ENCODE measurements at regions not wholly inside any gene's neighbourhood (a gene's known extent, or its start where the extent isn't known, plus 50 kb on each side); places are given as distances from the start of the nearest gene placed in this dataset.
A peak's percentile ranks its signal among the peaks of the same experiment; 100 is the strongest.
"Not testable (repeated sequence)": the region's sequence is repeated elsewhere in the genome, so short reads cannot be mapped to it uniquely, and the experiment has no call there.

- DNase-seq (ENCODE audit: low read depth in 3 of 3), result no peak
Measured at GRCh38 chr11:104776501-104777170, 121.6 kb downstream of the CASP12 start.

DNA sequence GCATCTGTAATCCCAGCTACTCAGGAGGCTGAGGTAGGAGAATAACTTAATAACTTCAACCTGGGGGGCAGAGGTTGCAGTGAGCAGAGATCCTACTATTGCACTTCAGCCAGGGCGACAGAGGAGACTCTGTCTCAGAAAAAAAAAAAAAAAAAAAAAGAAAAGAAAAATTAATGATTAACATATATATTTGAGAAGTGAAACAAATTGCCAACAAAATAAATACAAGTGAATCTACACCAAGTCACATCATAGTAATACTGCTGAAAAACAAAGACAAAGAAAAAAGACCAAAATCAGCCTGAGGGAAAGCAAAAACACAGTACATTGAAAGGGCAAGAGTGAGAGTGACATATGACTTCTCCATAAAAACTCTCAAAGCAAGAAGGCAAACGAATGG, 123.7 kb downstream of the CASP12 start:
- DNase-seq (ENCODE audit: low read depth in 3 of 3), result no peak

- no peak for DNase-seq (ENCODE audit: low read depth in 3 of 3)
Measured at GRCh38 chr11:104772806-104773241, 125.4 kb downstream of the CASP12 start.

DNA sequence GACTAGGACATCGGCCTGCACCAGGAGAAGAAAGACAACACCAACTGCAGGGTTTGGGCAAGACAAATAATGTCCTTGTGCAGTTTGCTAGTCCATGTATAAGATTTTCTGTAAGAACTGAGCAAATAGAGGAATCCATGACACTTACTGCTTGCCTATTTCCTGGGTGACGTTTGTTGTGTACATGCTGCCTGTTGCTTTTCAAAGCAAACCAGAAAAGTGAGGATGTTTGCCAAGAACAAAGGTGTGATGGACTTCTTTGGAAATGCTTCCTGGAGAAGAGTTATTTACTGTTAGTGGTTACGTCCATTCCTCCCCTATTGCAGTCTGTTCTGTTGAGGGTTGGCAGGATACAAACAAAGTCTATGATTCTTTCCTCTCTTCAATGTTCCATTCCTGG, 126.5 kb downstream of the CASP12 start:
- no peak for DNase-seq (ENCODE audit: low read depth in 3 of 3)

- DNase-seq (ENCODE audit: low read depth in 3 of 3), result not testable (repeated sequence)
Measured at GRCh38 chr11:104771046-104771445, 127.2 kb downstream of the CASP12 start.

- DNase-seq (ENCODE audit: low read depth in 3 of 3), result no peak
Measured at GRCh38 chr11:104765401-104766095, 132.7 kb downstream of the CASP12 start.

GRCh38 chr11:104764710-104765045, 133.6 kb downstream of the CASP12 start:
- DNase-seq (ENCODE audit: low read depth in 3 of 3), result no peak

DNA sequence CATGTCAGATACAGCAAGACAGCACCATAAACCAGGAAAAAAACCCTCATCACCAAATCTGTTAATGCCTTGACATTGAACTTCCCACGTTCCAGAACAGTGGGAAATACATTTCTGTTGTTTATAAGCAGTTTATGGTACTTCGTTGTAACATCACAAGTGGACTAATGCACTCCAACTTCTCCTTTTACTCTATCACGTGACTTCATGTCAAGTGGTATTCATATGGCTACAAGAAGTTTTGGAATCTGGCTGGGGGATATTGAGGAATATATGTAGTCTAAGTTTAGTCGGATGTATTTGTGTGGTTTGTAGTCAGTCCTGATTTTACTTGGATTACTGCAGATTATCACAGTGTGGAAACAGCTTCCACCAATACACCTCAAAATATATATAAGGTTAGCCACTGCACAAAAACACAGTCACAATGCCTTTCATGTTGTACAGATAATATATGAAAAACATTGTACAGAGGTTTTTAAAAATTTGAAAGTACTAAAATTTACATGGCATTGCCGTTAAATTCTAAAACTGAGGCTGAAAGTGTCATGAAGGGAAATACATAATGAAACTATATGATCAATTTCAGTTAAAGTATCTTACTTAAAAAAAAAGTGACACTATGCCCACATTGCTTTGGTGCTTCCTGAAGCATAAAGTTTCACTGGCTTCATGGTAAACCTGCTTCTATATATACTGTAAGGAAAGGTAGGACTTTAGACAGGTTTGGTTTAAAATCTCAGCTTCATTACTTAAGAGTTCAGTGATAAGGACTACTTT, 134.1 kb downstream of the CASP12 start:
- DNase-seq (ENCODE audit: low read depth in 3 of 3), result no peak

DNA sequence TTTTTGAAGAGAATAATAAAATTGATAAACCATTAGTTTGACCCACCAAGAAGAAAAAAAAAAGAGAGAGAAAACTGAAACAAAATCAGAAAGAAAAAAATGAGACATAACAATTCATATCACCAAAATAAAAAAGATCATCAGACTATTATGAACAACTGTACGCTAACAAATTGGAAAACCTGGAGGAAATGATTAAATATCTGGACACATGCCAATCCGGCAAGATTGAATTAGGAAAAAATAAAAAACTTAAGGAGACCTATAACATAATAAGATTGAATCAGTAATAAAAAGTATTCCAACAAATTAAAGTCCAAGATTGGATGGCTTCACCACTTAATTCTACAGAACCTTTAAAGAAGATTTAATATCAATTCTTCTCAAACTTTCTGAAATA, 136.7 kb downstream of the CASP12 start:
- DNase-seq (ENCODE audit: low read depth in 3 of 3), result no peak

DNA sequence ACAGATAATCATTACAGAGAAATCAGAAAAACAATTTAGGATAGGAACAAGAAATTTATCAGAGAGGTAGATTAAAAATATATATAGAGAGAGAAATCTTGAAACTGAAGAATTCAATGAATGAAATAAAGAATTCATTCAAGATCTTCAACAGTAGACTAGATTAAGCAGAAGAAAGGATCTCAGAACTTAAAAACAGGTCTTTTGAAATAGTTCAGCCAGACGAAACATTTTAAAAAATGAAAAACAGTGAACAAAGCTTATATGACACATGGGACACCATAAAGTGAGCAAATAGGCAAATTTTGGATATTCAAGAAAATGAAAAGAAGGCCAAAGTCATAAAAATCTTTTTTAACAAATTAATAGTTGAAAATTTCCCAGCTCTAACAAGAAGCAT, 138.8 kb downstream of the CASP12 start:
- DNase-seq (ENCODE audit: low read depth in 3 of 3), result no peak

DNA sequence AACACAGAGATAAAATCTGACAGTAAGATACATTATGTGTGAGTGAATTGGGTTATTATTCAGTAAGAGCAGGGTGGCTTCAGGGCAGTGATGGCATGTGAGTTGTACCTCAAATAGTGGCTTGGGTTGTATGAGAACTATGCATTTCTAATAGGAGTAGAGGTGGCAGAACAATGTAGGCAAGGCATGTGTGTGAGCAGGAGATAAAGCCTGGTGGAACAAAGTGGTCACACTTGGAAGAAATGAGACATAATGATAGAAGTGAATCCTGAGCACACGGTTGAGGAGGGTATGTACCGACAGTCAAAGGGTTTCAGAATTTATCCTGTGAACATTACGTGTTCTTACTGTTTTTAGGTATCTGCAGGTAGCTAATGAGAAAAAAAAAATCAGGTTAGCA, 159.3 kb downstream of the CASP12 start:
- no peak for DNase-seq (ENCODE audit: low read depth in 3 of 3)

DNA sequence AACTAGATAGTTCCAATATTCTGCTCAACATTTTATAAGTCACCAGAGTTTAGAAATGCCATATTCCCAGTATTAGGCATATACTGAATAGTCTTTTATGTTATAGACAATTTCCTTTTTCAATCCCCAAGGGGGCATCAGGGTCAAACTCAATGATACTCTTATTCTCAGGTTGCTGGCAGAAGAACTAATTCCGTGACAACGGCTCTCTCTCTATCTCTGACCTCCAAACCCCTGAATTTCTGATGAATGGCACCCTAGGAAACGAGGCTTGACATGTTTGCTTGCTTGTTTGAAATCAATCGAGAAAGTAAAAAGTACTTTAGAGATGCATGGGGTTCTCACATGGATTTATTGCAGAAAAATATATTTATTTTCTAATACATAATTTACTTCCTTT, 160.1 kb downstream of the CASP12 start:
- no peak for DNase-seq (ENCODE audit: low read depth in 3 of 3)

GRCh38 chr11:104736502-104736901, 161.8 kb downstream of the CASP12 start:
- DNase-seq (ENCODE audit: low read depth in 3 of 3), result no peak

DNA sequence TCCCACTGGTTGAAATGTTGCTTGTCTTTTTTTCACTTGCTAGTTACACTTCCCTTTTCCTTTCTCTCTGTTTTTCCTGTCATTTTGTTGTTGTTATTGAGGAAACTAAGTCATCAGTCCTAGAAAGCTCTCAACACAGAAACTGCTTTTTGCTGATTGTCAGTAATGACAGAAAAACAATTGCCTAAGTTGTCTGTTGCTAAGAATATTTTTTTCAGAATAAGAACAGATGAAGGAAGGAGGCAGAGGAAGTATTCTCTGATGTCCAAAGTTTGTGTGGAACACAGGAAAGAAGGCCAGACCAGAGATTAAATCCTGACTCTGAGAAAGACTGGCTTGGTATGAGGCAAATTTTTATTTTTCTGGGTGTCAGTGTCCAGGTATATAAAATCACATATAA, 163.3 kb downstream of the CASP12 start:
- DNase-seq (ENCODE audit: low read depth in 3 of 3), result no peak

GRCh38 chr11:104731890-104732289, 166.4 kb downstream of the CASP12 start:
- no peak for DNase-seq (ENCODE audit: low read depth in 3 of 3)

GRCh38 chr11:104728927-104729326, 169.3 kb downstream of the CASP12 start:
- DNase-seq (ENCODE audit: low read depth in 3 of 3), result no peak

GRCh38 chr11:104727768-104728167, 170.5 kb downstream of the CASP12 start:
- DNase-seq (ENCODE audit: low read depth in 3 of 3), result no peak

- DNase-seq (ENCODE audit: low read depth in 3 of 3), result no peak
Measured at GRCh38 chr11:104727095-104727494, 171.2 kb downstream of the CASP12 start.

DNA sequence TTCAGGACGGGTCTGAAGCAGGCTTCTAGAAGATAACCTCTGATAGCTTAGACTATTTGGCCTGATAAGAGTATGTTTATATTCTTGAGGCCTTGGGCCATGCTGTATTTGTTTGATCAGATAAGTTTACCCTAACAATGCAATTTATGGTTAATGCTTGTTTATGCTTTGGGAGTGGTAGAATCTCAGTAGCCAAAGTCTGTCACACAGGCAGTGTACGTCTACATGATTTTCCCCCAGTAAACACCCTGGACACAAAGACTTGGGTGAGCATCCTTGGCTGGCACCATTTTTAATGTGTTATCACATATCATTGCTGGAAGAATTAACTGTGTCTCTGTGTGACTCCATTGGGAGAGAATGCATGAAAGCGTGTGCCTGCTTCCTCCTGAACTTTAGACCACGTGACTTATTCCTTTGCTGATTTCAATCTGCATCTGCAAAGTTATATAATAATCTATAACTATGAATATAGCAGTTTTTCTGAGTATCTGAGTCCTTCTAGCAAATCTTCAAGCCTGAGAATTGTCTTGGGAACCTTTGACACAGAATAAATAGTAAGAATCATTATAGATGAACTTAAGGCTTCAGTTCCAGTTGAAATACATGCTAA, 172.4 kb downstream of the CASP12 start:
- no peak for DNase-seq (ENCODE audit: low read depth in 3 of 3)

GRCh38 chr11:104713401-104713800, 184.9 kb downstream of the CASP12 start:
- DNase-seq (ENCODE audit: low read depth in 3 of 3), result no peak

GRCh38 chr11:104705490-104706190, 192.6 kb downstream of the CASP12 start:
- peak; percentile 43 to 69 (median 53) for DNase-seq (ENCODE audit: low read depth in 3 of 3)

GRCh38 chr11:104704888-104705287, 193.4 kb downstream of the CASP12 start:
- DNase-seq (ENCODE audit: low read depth in 3 of 3), result no peak

Measured in stimulated activated CD4-positive, alpha-beta T cell treated with anti-CD3 and anti-CD28 coated beads, TNF-alpha, amount 100 ng/mL, for 24 hours (primary cell).